Hematopoietic multipotent progenitor cell treated with erythropoietin and hydrocortisone succinate and interleukin-3 and kit ligand, for 4 days (in vitro differentiated cells): ENCODE measurements at regions not wholly inside any gene's neighbourhood (a gene's known extent, or its start where the extent isn't known, plus 50 kb on each side); places are given as distances from the start of the nearest gene placed in this dataset.

ENCODE experiments used
- DNase-seq: peaks from one replicate; pipeline ENCODE4 v3.0.0-alpha.2; 2015

DNA sequence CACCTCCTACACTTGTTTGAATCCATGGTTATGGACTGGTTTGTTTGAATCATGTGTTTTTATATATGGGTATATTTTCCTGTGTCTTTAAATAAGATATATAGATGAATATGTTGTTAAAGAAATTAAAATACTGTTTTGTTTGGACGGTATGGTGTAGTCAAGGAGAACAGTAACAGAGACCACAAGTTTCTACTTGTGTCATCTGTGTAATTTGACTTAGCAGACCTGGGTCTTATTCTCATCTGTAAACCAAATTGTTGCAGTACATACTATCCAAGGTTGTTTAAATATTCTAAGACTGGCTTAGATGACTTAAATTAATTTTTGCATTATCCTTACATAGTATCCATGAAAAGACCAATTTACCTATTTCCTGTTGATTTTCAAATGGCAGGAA lies 361.1 kb upstream of the SLITRK1 start:
- DNase-seq: no peak

DNA sequence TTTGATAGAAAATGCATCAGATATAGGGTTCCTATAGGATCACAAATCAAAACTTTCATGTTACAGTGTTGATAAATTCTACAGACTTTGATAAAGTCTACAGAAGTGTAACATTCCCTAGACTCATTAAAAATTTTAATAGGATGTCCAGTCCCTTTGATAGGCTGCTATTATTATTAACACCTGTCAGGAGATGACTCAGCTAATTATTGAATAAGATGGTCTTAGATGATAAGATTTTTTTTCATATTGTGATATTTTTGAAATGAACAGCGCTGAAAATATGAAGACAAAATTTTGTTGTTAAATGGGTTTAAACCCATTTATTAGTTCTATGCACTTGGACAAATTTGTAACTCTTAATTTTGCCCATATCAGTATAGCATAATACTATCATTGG lies 356.8 kb upstream of the SLITRK1 start:
- no peak for DNase-seq

DNA sequence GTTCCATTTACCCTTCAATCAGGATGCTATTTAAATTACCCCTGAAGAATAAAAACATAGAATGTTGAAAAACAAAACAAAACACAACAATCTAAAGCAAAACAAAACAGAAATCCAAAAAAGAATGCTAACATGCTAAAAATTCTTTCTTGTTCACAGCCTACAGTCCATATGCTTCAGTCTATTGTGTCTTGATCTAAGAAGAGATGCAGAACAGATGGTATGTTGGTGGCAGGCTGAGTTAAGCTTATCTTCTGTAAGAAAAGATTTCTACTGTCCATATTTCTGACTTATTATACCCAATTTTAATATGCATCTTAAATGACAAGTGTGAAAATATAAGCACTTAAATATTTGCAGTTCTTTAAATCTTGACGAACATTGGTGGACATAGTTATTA lies 356.1 kb upstream of the SLITRK1 start:
- no peak for DNase-seq

DNA sequence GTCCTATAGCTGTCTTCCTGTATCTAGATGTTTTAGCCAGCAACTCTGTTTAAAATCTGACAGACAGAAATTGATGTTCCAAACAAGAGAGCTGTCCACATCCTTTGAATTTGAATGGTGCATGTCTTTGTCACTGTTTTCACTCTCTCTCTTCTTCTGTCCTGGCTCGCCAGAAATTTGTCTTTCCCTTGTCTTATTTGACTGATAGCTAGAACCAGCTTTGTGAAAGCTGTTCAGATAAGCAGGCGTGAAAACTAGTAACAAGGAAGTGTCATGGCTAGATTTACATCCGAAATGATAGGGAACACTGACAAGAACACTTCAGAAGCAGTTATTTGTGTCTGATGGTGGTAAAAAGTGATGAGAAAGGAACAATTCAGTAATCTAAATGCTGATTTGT lies 354.9 kb upstream of the SLITRK1 start:
- peak; percentile 7 for DNase-seq

DNA sequence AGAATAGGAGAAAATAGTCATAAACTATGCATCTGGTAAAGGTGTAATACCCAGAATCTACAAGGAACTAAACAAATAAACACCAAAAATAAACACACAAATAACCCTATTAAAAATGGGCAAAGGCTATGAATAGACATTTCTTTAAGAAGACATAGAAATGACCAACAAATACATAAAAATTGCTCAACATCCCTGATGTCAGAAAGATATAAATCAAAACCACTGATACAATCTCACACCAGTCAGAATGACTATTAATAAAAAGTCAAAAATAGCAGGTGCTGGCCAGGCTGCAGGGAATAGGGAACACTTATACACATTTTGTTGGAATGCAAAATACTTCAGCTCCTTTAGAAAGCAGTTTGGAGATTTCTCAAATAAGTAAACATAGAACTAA lies 352.1 kb upstream of the SLITRK1 start:
- DNase-seq: no peak

DNA sequence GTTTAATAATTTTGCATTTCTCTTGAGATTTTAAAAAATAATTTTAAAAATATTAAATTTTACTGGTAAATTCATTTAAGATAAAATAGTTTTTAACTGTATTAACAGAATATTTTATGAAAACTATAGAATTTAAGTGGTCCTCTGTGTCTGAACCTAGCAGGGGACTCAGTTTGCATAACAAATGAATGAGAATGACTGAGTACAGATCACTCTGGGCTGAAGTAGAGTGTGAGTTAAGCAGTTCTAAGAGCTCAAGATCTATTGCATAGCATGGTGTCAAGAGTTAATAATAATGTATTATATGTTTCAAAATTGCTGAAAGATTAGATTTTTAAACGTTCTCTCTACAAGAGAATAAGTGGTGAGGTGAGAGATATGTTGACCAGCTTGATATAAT lies 348.3 kb upstream of the SLITRK1 start:
- DNase-seq: no peak

DNA sequence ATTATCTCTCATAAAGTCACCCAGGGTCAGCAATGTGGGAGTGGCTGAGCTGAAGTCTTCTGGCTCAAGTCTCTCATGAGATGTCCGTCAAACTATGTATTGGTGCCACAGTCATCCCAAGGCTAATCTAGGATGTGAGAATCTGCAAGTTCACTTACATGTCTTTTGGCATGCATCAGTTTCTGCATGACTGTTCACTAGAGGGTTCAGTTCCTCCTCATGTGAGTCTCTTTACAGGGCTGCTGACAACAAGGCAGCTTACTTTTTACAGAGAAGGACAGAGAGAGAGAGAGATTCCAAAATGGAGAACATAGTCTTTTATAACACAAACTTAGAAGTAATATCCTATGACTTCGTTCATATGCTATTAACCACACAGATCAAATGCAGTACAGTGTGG lies 328.8 kb upstream of the SLITRK1 start:
- no peak for DNase-seq

DNA sequence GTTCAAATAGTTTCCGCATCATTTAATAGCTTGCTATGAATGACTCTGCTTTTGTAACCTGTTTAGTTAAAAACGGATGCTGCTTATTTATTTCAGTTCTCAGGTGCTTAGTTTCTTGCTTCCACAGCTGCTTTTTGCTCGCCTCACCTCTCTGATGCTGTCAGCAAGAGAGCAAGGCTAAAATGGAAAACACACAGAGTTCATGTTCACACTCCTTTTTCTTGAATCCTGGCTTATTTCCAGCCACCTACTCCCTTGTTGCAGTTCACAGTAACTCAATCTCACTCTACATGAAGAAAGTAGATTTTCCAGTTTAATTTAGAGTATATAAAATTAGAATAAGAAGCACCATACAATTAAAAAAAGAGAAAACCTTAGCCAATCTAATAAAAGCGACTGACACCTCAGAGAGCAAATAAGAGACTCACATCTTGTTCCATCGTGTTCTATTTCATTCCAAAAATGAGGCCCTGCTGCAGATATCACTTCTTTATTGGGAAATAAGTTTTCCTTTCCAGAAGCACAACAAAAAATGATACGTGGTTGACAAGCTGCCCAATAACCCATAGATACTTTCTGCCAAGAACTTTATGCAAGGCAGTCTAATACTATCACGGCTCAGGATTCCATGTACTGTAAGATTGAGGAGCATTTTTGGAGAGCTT lies 326.1 kb upstream of the SLITRK1 start:
- no peak for DNase-seq

DNA sequence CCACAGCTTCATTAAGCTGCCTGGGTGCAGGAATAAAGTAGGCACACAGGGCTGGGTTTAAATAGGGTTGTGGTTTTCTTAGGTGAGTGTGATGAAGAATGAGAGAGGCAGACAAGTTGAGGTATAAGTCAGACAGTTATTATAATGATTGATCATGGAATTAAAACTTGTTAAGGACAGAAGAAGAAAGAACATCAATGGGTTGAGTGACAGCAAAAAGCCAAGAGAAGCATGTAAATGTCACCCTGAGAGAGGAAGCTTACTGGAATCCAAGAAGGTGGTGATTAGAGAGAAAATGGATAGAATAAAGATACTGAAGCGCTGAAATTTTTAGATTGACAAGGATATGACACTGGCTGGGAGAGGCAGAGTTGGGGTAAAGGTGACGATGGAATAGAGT lies 325.2 kb upstream of the SLITRK1 start:
- DNase-seq: no peak

DNA sequence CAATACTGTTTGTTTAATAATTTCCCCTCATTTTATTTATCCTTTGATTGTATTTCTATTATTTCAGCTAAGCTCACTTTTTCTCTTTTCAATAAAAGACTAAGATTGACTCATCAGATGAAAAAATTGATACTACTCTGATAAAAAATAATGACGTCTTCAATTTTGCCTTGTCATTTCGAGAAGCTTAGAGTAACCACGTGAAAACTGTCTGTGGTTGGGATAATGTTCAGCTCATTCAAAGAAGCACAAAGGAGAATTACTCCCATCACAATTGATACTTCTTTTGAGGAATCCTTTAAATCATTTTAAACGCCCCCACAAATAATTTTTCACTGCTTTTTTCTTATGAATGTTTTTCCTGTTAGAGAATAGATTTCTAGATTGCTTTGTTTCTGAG lies 318.7 kb upstream of the SLITRK1 start:
- DNase-seq: no peak

DNA sequence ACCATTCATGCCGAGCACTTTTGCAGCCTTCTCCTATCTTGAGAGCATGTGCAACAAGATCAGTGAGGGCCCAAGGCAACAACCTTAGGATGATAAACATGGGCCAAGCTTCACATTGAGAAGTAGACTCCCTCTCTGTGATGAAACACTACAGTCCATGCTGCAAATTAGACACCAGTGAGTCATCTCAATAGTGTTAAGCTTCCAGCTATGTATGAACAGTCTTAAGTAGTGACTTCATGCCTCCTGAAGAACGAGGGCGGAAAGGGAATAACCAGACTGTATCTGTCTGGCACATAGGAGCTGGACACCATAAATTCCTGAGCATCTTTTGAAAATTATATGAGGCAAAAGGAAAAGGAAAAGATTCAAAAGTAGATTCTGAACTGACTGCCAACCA lies 309.9 kb upstream of the SLITRK1 start:
- DNase-seq: no peak

DNA sequence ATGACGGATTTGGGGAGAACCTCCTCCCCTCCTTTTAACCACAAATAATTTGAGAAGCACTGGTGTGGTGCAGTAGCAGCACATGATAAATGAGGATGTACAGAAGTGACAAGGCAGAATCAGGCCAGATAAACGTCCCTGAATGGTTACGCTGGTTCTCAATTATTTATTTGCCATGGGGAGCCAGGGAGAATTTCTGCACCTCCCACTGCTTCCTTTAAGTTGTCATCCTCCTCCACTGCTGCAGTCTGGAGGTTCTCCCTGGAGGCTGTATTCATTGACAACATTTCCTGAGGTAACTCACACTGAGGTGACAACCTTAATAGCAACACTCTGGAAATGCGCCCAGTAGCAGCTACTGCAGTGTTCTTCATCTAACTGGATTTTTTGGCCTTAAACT lies 308.9 kb upstream of the SLITRK1 start:
- peak; percentile 8 for DNase-seq

DNA sequence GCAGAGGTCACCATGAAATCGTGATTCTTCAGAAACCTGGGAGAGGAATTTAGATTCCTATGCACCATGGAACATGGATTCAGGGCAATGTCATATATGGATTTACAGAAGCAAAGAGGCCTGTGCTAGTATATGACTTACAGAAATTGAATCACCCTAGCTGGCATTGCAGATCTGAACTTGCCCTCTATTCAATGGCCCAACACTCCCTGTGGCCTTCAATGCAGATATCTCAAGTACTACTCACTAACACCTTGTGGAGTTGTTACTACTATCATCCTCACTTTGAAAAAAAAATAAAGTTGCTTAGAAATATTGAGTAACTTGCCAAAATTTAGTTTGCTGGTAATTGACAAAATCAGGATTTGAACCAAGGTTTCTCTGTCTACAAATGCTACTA lies 305.4 kb upstream of the SLITRK1 start:
- DNase-seq: no peak

DNA sequence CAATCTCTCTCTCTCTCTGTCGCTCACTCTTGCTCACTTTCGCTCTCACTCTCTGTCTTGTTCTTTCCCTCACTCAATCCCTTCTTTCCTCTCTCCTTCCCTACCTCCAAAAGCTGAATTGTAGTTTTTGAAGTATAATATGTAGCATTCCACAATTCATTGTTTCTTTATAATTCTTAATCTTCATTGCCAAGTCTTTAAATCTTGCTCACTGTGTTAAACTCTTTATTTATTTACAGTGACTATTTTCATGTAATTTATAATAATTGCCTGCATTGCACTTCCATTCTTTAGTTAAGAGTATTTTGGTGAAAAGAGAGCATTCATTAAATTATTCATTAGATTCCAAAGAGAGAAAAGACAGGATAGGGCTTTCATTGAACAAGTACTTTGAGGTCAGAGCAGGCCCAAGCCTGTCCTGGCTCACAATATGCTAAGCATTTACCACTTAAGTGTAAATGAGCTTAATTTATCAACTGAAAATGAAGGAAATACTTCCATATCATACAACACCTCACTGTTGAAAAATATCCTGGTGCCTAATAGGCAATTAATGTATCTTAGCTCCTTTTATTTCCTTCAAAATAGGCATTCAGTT lies 257.4 kb upstream of the SLITRK1 start:
- DNase-seq: no peak

DNA sequence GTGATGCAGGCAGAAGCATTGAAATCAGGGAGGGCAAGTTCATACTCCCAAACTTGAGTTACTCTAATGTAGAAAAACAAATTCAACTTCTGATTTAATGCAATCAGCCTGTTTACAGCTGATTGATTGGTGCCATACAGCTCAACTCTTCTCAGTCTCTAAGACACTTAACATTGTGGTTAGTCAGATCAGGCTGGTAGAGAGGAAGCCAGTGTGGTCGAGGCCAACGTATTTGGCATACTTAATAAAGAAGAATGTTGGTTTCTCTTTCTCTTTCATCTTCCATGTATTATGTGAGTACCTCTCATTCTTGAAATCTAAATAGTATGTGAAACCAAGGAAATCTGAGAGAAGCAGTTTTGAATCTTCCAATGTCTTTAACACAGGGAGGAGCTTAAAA lies 255.0 kb upstream of the SLITRK1 start:
- peak; percentile 87 for DNase-seq

DNA sequence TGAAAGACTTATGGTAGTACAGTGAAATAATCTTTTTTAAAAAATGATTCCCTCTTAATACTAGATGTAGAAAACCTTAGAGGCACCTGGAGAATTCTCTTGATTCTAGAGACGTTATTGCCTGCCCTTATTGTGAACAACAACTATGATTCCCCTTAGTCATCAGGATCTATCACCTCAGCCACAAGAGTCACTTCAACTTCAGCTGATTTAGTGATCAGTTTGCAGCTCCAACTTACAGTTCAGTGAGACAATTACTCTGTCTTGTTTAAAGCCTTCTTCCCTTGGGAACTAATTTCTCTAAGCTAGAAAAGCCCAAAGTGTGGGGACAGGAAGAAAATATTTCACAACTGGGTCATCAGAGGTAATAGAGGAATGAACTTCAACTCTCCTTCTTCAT lies 254.3 kb upstream of the SLITRK1 start:
- DNase-seq: no peak

DNA sequence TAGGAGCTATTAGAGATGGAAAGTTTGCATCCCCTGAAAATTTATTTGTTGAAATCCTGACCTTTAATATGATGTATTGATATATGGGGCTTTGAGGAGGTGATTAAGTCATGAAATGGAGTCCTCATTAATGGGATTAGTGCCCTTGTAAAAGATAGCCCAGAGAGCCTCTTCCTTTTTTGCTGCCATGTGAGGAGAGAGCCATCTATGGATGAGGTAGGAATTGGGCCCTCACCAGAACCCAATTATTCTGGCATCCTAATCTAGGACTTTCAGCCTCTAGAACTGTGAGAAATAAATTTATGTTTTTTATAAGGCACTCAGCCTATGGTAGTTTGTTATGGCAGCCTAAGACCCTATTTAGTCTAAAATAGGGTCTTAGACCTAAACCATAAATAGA lies 250.2 kb upstream of the SLITRK1 start:
- no peak for DNase-seq

DNA sequence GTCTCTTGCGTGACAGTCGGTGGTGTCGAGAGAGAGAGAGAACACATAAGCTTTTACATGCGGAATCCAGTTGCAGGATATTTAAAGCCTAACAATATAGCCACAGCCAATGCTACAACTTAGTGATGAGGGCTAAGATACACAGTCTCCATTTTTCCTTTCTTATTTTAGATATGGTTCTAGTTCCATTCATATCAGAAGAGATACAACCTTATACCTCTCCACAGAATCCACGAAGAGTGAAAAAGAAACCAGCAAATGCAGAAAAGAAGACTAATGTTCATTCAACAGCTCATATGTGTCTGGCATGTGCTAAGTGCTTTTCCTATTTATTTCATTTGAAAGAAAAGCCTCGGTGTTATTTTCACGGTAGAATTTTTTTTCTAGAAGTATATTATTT lies 249.0 kb upstream of the SLITRK1 start:
- no peak for DNase-seq

DNA sequence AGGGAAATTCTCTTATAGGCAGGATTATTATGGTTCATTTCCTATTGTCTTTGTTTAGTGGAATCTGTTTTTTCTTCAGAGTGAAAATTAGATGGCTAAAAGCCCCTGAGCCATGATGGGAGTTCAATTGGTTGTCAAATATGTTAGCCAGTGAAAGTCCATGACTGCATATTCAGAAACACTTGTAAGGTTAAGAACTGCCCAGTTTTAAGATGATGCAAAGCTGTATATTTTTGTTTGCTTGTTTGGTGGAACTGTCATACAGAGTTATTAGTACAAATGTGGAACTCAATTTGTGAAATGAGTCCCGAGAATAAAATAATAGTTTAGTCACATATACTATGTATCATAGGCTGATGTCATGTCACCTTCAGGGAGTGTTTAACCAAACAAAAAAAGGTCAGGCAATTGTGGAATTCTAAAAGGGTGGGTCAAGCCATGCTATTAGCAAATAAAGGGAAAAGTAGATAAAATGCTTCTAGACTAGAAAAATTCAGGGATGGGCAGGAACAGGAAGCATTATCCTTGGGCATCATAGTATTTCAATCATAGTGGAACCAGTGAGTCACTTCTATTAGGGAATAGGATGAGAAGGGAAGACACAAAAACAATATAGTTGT lies 248.3 kb upstream of the SLITRK1 start:
- DNase-seq: no peak

DNA sequence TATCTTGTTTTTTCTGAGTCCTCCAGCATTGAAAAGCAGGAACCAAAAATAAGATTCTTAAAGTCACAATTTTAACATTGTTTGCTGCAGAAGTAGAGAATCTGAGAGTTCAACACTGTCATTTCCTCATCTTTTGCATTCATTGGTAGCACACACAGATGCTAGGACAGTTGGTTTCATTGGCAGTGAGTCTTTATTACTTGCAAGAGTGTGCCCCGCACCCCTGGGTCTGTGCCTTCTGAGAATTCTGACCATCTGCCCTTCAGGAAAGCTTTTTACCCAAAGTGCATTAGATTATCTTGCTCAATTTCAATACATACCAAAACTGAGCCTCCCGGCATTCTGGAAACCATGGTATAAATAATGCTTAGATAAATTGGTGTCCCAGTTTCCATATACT lies 247.7 kb upstream of the SLITRK1 start:
- no peak for DNase-seq

DNA sequence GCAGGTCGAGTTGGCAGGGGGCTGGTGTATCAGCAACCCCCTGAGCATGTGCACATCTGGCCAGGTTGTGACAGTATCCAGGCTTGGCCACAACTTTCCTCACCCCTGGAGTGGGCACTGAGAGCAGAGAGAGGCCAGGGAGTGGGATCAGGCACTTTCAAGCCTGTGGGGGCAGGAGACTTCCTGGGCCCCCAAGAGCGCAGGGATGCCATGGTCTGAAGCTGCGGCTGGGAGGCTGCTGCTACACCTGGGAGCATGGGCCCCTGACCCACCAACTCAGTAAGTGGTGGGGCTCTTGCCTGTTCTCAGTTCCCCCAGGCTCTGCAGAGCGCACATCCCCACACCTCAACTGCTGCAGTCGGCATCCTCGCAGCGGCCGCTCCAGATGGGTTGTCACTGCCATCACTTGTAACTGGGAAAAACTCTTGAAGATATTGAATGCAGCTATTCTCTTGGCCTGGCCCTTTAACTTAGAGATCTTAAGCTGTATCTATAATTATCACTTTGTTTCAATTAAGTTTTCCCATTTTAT lies 245.4 kb upstream of the SLITRK1 start:
- DNase-seq: no peak

DNA sequence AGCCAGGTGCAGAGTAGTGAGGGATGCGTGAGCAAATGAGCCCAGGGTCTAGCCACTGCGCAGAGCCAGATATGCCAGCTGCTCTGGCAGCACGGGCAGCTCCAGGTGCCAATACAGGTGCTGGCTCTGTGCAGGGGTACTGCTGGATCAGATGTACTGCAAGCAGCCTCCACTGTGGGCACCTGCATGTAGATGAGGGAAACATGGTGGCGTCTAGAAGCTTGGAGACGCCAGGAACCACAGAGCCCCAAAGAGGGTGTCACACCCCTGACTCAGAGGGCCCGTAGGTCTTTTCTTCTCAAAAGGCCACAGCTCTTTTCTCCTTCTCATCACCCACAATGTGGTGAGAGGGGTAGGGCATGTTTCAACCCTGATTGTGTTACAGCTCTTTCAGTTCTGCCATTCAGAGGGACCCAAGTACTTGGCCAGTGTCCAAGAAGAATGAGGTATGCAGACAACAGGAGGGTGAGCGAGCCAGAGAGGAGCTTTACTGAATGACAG lies 244.4 kb upstream of the SLITRK1 start:
- peak; percentile 63 for DNase-seq

DNA sequence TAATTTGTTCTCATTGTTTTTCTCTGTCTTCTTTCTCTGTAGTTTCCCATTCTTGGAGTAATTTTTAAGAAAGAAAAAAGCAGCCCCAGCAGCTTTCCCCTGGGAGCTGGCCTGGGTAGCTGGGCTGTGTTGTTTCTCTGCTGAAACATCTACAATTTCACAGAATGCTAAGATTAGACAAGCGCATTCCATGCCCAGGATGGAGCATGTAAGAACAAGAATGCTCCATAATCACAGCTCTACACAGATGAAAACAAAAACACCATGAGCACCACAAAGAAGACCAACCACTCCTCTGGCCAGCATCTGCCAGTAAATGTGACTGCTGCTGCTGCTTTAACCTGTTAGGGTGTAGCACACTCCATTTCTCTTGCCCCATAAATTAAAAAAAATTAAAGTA lies 239.2 kb upstream of the SLITRK1 start:
- no peak for DNase-seq

DNA sequence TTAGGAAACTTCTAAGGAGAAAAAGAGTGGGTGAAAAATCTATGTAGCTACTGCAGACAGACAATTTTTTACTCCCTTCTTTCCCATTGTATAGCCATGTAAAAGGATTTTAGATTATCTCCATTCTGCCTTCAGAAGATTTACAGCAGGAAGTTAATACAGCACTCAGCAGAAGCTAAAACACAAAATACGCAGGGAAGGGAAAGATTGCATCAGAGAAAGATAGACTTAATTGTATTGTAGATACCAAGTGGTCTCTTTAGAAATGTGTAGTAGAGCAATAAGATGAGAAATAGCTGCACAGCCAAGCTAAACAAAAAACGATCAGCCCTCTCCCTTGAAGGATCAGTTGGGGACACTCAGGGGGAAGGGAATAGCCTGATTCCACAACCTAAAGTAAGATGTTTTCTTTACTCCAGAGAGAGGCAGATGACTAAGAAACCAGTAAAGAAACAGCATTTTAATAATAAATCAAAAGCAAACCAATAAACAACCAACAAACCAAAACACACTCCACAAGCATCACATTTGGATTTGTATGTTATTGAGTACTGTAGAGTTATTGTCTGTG lies 236.7 kb upstream of the SLITRK1 start:
- peak; percentile 20 for DNase-seq
